HEK293T (cell line): ENCODE measurements at regions not wholly inside any gene's neighbourhood (a gene's known extent, or its start where the extent isn't known, plus 50 kb on each side); places are given as distances from the start of the nearest gene placed in this dataset.

Source experiments
- BHLHE40 ChIP-seq: fragments of 450-650 bp; IDR thresholded peaks from 2 replicates; pipeline ENCODE4 v1.6.1; 2016; ENCODE audit warnings: mild to moderate bottlenecking, moderate library complexity, borderline replicate concordance
- ELF4 ChIP-seq: fragments of 450-650 bp; IDR thresholded peaks from 2 replicates; pipeline ENCODE4 v1.6.1; 2017; ENCODE audit warnings: antibody characterized with exemption
- FOXA1 ChIP-seq: fragments of 450-650 bp; IDR thresholded peaks from 2 replicates; pipeline ENCODE4 v1.6.1; 2016; ENCODE audit warnings: mild to moderate bottlenecking
- FOXK2 ChIP-seq: fragments of 450-650 bp; IDR thresholded peaks from 2 replicates; pipeline ENCODE4 v1.6.1; 2016; ENCODE audit warnings: mild to moderate bottlenecking
- FOXM1 ChIP-seq: fragments of 450-650 bp; IDR thresholded peaks from 2 replicates; pipeline ENCODE4 v1.6.1; 2017; ENCODE audit warnings: mild to moderate bottlenecking, borderline replicate concordance
- HDGF ChIP-seq: fragments of 450-650 bp; IDR thresholded peaks from 2 replicates; pipeline ENCODE4 v1.6.1; 2017; ENCODE audit warnings: antibody characterized with exemption, borderline replicate concordance
- L3MBTL2 ChIP-seq: fragments of 450-650 bp; conservative IDR thresholded peaks from 2 replicates; pipeline ENCODE4 v1.6.1; 2016; ENCODE audit warnings: mild to moderate bottlenecking
- NFRKB ChIP-seq: fragments of 450-650 bp; IDR thresholded peaks from 2 replicates; pipeline ENCODE4 v1.6.1; 2016; ENCODE audit warnings: mild to moderate bottlenecking, moderate library complexity
- PKNOX1 ChIP-seq: fragments of 450-650 bp; IDR thresholded peaks from 2 replicates; pipeline ENCODE4 v1.6.1; 2016
- SP1 ChIP-seq: fragments of 450-650 bp; IDR thresholded peaks from 2 replicates; pipeline ENCODE4 v1.6.1; 2017
- SUZ12 ChIP-seq: fragments of 450-650 bp; IDR thresholded peaks from 2 replicates; pipeline ENCODE4 v1.6.1; 2016; ENCODE audit warnings: mild to moderate bottlenecking
- TARDBP ChIP-seq: fragments of 450-650 bp; IDR thresholded peaks from 2 replicates; pipeline ENCODE4 v1.6.1; 2016
- ZNF384 ChIP-seq: fragments of 450-650 bp; IDR thresholded peaks from 2 replicates; pipeline ENCODE4 v1.6.1; 2016

GRCh38 chr17:77815127-77815905 is 143.2 kb upstream of the TNRC6C start:
- TF ChIP-seq SP1 (no peak), FOXK2 (no peak), TARDBP (no peak), ZNF384 (no peak), BHLHE40 (no peak), NFRKB (no peak), HDGF (no peak), FOXM1 (no peak), L3MBTL2 (no peak), SUZ12 (no peak), PKNOX1 (no peak), FOXA1 (no peak), ELF4 (no peak)
